Fibroblast of skin of right quadriceps (primary cell): ENCODE measurements at regions not wholly inside any gene's neighbourhood (a gene's known extent, or its start where the extent isn't known, plus 50 kb on each side); places are given as distances from the start of the nearest gene placed in this dataset.
"Not testable (repeated sequence)": the region's sequence is repeated elsewhere in the genome, so short reads cannot be mapped to it uniquely, and the experiment has no call there.

Experiments
- DNase-seq: peaks from one replicate; pipeline ENCODE4 v3.0.0-alpha.2; 2013

DNA sequence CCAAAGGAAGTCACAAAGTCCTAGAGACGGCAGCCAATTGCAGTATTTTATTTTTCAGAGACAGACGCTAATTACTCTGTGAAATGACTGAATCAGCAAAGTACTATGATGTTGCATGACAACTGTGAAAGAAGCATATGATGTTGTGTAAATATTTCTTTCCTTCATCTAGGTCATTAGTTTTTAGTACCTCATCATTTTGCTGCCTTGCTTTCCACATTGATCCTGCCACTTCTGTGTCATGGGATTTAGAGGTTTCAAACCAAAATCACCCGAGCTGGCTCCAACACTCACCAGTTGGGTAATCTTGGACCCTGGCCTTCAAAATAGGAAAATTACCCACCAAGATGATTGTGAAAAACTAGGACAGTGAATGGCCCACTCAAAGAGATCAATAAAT lies 585.2 kb downstream of the ACTL7B start:
- DNase-seq: no peak

DNA sequence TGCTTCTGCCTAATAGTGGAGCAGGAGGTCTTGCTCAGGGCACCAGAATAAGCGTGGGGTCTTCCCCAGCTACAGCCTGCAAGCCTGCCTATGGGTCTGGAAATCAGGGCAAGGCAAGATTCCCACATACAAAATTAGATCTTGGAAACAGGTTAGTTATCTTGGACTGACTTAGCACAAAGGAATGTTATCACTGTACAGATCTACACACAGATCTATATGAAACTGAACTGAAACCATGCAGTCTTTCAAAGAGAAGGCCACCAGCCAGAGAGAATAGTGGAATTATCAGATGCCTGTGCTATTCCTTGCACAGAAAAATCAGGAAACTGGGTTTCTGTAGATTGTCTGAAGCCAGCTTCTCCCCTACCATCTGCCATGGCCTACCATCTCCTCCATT lies 585.7 kb downstream of the ACTL7B start:
- peak; percentile 45 for DNase-seq

DNA sequence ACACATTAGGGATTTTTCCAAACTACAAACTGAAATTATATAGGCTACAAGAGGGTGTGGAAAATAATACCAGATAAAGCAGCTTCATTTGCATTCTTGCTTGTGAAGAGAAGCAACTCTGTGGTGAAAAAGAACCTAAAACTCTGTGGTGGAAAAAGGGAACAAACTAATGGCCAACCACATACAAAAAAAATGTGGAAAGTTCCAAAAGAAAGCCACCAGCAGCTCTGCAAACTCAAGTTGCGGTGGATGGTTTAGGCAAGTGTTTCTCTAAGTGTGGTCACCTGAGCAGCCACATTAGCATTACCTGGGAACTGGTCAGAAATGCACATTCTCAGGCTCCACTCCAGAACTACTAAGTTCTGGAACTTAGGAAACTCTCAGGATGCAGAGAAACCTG lies 586.4 kb downstream of the ACTL7B start:
- DNase-seq: no peak

DNA sequence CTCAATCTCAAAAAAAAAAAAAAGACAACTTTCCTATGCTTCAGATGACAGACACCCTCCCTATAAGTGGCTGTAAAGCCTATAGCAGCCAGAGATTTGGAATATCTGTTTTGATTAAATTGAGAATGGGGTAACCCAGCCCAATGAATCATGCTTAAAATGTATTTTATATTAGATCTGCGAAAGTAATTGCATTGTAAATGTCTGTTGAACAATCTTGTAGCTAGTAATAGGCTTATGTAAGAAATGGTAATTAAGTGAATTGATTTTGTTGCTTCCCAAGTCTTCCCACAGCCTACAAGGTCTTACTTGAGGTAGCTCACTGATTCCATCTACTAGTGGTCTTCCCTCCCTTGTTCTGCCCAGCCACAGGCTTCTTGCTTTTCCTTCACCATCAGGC lies 590.7 kb downstream of the ACTL7B start:
- DNase-seq: no peak

DNA sequence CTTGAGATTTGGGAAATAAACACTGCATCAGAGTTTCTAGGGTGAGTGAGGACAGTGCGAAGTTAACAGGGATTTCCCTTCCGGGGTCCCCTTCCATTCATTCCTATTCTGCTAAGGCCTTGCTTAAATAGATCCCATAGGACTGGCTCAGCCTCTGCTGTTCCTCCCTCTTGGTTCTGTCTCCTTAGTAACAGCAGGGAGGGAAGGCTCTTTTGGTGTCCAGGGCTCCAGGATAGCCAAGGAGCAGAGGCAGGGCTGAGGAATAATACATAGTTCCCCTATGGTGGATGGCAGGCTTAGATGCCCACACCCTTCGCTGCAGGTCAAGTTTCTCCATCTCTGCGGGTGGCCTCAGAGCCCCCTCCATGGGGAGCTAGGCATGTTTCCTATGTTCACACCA lies 591.7 kb downstream of the ACTL7B start:
- DNase-seq: no peak

DNA sequence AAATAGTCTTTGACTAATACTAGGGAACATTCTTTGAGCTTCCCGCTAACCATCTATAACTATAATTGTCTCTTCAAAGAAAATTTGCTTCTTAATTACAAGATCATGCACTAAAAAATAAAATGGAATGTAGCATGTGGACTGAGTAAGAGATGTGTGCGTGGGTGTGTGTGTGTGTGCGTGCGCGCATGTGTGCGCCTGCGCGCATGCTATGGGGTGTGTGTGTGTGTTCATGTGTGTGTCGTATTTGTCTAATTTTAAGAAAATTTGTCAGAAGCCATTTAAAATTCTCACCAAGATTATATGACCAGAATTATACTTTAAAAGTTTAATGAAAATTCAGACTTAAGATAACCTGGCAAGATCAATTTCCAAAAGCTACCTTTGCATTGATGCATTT lies 593.0 kb downstream of the ACTL7B start:
- no peak for DNase-seq

DNA sequence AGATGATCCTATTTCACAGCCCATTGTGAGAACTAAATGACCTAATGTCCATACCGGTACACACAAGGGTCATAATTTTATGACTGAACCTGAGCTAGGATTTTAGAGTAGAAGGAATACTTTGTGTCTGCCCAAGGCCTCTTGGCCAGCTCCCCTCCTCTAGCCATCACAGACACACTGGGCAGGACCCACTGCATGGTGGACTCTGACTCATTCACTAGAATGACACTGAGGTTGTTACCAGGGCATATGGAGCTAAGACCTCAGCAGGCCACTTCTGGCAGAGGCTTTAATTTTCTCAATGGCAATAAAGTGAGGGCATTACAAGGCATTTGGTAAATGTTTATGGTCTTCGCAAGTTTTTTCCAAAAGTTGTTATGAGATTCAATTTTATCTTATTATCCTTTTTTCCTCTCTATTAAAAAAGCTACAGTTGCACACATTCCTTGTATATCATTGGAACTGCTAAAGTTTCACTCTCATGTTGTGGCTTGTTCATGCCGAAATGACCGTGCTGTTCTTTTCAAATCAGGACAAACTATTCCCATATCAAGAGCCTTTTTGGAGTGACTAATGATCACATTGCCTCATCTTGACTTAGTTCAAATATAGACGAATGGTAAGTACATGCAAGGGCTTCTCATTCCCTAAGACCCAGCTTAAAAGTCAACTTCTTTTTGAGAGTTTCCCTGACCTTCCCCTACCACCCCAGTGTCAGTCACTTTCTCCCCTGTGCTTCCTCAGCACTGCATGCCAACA lies 595.7 kb downstream of the ACTL7B start:
- no peak for DNase-seq

DNA sequence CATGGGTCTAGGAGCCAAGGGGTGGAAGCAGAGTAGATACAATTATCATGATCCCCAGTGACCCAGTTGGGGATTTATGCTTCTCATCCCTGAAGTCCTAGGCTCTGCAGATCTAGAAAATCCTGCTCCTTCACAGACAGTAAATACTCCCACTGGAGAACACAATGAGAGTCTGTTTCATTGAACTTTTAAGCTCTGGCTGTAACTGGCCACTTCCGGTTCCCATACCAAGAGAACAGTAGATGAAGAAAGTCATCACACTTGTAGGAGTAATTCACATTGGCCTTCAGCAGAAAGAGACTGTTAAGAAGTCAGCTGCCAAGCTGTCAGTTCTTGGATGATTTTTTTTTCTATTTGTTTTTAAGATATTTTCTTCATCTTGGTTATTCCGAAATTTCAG lies 597.1 kb downstream of the ACTL7B start:
- no peak for DNase-seq

DNA sequence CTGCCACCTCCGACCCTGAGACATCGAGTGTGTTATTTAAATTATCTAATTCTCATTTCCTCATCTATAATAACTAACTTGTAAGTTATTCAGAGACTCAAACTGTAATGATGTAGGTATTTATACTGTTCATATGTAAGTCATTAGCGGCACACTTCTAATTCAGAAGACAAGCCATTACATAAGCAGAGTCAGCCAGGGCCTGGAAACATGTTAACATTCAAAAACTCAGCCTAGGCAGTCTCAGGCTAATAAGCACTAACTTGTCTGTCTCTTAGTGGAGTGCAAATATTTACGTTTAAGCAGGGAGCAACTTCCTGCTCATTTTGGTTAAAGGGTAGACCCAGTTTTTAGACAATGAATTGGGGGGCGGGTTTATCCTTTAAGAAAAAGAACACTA lies 598.4 kb downstream of the ACTL7B start:
- DNase-seq: peak; percentile 62

DNA sequence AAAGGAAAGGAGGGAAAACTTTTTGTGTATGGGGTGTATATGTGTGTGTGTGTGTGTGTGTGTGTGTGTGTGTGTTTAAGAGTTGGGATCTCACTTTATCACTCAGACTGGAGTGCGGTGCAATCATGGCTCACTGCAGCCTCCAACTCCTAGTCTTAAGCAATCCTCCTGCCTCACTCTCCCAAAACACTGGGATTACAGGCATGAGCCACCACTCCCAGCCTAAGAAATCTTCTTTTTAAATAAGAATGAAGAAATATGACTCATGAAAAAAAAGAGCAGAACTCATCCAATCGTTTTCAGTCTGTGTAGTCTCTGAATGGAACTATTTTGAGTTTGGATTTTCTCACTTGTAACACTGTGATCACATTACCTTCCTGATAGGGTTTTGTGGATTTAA lies 601.5 kb downstream of the ACTL7B start:
- peak; percentile 48 for DNase-seq

DNA sequence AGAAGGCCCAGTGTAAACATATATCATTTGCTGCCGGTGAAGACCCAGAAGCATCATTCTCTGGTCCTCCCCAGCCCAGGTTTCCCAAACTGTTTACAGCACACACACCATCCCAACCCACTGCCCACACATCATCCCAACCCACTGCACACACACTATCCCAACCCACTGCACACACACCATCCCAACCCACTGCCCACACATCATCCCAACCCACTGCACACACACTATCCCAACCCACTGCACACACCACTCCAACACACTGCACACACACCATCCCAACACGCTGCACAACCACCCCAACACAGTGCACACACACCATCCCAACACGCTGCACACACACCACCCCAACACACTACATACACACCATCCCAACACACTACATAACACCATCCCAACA lies 608.4 kb downstream of the ACTL7B start:
- DNase-seq: not testable (repeated sequence)

DNA sequence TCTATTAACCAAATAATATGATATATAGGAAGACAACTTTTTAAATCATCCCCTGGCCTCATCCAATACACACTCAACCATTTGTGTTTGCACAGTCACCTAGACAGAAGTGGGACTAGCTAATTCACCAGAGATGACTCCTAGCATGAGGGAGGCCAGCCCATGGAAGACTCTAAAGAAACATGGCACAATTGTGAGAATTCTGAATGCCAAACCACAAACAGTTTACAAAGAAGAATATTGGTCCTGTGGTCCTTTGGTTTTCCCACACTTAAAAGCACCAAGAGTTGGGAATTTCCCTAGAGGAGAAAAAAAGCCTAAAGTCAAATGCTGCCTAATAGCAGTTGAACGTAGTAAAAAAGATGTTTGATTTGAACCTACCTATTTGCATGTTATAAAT lies 609.9 kb downstream of the ACTL7B start:
- DNase-seq: no peak

DNA sequence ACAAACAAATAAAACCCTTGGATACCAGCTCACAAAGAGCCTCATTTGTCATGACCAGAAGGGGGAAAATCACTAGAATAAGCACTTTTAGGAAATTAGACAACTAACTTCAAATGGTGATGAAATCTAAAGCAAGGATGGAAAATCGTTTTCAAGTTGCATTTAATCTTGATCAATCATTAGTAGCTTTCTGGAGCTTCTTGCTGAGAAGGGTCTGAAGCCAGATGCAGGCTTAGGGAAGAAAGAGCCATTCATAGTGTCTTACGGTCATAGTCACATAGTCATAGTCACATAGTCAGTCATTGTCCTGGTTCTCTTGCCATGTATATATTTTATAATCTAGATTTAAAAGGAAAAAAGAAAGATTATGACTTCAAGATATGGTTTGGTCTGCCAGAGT lies 610.5 kb downstream of the ACTL7B start:
- DNase-seq: no peak

DNA sequence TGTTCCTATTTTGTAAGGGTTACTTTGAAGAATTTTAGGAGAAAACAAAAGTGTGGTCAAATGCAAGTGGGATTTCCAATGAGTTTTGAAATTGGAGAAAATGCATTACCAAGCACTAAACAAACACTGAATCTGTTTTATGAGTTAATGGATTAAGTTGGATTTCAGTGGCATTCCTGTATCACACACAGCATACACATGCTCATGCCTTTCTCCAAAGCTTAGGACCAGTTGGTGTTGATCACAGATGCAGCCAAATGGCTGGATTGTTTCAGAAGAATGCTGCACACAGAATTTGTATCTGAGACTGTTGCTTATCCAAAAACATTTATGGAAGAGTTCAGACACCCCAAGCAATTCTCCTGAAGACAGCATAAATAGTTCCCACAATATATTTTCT lies 611.1 kb downstream of the ACTL7B start:
- DNase-seq: no peak

DNA sequence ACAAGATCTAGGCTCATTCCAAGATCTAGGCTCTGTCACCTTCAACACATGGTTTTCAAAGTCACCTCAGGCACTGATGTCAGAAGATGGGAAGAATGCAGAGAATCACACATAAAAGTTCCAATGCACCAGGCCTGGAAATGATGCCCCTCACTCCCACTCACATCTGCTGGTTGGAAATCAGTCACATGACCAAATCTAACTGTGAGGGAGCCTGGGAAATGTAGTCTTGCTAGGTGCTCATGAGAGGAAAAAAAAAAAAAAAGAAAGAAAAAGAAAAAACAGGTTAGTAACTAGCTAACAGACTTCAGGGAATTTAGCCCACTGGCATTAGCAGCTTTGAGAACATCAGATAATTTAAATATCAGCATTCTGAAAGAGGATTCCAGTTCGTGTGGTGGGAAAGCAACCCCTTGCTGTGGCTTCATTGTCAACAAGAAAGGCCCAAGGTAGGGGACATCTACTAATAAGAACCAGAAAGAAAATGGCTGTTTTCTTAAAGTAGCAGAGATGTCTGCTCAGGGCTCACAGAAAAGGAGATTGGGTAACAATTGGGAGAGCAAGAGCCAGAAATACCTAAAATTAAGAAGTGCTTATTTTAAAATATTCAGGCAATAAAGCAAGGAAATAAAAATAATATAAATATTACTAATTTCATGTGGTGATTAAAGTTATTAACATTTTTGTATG lies 614.3 kb downstream of the ACTL7B start:
- DNase-seq: no peak

DNA sequence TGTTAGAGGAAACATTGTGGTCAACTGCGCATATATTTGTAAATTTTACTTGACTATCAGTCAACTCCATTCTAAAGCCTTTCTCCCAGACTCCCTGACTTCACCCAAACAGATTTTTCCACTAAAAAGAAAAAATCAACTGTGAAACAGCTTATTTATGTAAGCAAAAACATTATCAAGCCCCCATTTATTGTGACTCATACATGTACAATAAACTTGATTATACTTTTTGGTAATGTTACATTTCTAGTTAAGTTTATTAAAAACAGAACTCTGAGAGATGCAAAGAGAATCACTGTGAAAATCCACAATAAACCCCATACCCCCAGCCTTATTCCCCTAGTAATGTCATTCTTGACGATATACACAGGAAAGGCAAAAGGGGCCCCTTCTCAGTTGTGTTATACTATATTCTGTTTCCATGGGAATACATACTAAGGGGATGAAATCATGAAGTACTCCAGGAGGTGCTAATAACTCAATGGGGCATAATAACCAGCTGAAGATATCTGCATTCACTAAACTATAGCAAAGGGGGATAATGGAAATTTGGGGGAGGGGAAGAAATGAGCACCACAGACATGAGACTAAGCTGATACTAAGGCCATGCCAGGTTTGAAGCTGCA lies 616.0 kb downstream of the ACTL7B start:
- peak; percentile 68 for DNase-seq

DNA sequence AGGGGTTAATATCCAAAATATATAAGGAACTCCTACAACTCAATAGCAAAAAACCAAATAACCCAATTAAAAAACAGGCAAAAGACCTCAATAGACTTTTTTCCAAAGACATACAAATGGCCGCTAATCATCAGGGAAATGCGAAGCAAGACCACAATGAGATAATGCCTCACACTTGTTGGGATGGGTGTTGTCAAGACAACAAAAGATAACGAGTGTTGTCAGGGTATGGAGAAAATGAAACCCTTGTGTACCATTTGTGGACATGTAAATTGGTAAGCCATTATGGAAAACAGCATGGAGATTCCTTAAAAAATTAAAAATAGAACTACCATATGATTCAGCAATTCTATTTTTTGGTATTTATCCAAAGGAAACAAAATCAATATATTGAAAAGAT lies 620.2 kb downstream of the ACTL7B start:
- DNase-seq: no peak

DNA sequence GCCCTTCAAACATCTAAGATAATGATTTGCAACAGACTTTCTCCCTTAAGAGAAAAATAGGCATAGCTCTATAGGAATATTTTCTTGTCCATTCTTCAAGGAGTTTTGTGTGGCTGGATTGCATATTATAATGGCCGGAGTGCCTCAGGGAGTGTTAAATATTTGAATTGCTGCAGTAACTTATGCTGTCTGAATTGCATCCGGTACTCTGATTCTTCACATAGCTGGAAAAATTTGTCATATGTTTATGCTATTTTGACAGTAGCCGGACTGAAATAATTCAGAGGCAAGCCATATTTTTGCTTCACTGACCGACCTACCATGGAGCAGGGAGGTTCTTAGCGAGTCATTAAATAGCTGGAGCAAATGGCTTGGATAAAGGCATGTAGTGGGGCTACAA lies 621.0 kb downstream of the ACTL7B start:
- peak; percentile 36 for DNase-seq

DNA sequence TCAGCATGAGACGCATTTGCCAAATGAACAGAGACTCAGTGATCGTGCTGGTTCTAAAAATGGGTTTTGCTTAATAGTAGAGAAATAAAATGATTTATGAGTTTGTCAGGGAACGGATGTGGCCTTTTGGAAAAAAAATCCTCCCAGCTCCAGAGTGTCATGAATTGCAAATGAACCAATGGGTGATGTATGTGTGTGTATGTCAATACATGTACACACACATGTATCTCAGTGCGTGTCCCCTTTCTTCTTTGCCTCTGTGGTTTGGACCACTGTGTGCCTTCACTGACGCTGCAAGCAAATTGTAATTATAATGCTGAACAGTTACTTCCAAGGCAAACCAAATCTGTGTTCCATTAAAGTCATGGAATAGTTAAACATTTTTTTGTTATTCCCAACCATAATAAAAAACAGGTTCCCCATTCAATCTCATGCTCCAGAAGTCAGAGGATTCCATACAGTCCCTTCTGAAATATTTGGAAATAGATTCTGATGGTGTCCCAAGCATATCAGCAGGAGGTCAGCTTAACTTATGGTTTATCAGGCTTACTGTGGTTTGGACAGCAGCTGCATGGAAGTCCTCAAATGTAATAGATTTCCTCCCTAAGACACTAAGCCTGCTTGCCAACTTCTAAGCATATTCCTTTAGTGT lies 630.5 kb downstream of the ACTL7B start:
- peak; percentile 63 for DNase-seq

DNA sequence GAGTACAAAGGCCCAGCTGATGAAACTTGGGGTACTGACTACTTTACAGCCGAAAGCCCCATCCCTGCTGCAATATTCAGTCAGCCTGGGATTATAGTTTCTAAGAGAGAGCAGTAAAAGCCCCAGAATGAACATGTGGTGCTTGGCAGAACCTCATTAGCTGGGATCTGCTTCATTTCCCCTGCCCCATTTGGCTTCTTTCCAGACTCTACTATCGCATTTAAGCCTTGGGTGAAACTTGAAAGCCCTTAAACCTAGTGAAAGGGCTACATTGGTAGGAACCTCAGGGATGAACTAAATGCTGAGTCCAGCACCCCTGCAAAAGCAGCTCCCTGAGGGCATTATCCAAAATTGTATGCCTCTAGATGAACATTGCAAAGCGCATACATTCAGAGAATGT lies 631.1 kb downstream of the ACTL7B start:
- no peak for DNase-seq

DNA sequence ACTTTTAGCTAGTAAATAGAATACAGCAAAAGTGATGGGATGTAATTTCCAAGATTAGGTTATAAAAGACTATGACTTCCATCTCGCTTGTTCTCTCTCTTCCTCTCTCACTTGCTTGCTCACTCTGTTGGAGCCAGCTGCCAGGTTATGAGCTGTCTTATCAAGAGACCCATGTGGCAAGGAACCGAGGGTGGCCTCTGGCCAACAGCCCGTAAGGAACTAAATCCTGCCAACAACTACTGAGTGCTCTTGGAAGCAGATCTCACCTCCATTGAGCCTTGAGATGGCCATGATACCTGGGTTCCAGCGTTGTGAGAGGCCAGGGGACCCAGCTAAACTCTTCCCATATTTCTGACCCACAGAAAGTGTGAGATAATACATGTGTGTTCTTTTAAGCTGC lies 636.1 kb downstream of the ACTL7B start:
- DNase-seq: no peak

DNA sequence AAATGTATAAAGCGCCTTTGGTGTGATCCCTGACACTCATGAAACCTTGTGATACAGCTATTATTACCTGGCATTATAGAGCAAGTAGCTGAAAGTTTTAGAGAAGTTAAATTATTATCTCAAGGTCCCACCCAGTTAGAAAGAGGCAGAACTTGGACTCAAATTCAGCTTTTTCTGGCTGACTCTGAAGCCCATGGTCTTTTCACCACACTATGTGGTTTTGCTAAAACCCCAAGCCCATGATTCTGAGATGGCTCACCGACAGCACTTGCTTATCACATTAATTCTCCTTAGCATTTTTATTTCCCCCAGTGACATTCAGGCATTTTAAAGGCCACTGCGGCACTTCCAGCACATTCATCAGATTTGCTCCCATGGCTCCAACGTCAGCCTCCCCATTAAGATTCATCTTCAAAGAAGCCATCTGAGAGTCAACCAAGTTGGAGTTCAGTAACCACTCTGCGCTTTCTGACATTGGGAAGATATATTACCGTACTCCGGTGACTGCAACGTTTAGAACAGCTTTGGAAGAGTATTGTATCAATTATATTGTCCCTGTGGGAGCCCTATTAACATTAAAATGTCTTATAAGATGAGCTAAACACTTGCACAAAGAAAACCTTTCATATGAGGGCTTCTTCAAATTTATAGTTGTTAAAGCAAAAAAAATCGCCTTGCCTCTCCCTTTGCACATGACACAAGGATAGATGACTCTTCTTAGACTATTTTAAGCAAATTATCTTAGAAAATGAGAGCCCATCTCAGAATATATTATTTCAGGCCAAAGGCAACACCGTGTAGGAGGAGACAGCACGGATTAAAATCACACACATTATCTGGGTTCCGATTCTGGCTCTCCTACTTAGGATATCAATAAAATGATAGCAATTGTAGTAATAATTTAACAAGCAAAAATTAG lies 638.1 kb downstream of the ACTL7B start:
- peak; percentile 93 for DNase-seq

DNA sequence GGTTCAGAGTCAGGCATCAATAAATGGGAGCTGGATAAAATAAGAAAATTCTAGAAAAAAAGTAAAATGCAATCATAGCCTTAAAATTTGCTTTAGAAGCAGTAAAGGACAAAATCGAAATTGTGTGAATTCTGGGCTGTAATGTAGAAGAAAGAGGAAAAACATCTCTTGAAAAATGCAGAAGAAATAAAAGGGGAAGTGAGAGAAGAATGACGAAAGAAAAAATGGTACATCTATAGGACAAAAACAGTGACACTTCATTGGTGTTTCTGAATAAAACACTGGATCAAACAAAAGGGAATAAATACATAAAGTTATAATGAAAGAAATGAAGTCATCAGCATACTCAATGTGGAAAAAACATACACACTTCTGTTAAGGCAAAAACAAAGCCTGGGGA lies 642.3 kb downstream of the ACTL7B start:
- no peak for DNase-seq
